NB4 (cell line): ENCODE measurements at regions not wholly inside any gene's neighbourhood (a gene's known extent, or its start where the extent isn't known, plus 50 kb on each side); places are given as distances from the start of the nearest gene placed in this dataset.

ENCODE experiments used
- MAX ChIP-seq: IDR thresholded peaks from 2 replicates; pipeline ENCODE4 v1.6.1; 2011; ENCODE audit warnings: low read depth, low read length
- POLR2A ChIP-seq: IDR thresholded peaks from 2 replicates; pipeline ENCODE4 v1.6.1; 2011; ENCODE audit warnings: mild to moderate bottlenecking; ENCODE audit not compliant: insufficient read length; ENCODE audit errors: extremely low read depth
- TF ChIP-seq, protein P1 (sequence below): IDR thresholded peaks from one replicate; pipeline ENCODE4 v1.5.1; 2012; ENCODE audit warnings: low read depth, low read length

DNA sequence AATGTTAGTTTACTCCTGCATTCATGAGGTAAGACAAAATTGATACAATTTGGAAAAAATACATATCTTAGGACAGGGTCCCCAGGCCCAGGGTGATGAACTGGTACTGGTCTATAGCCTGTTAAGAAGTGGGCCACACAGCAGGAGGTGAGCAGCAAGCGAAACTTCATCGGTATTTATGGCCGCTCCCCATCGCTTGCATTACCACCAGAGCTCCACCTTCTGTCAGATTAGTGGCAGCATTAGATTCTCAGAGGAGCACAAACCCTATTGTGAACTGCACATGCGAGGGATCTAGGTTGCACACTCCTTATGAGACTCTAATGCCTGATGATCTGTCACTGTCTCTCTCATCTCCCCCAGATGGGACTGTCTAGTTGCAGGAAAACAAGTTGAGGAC lies 880.6 kb downstream of the MCTP2 start:
- TF ChIP-seq, protein P1, sequence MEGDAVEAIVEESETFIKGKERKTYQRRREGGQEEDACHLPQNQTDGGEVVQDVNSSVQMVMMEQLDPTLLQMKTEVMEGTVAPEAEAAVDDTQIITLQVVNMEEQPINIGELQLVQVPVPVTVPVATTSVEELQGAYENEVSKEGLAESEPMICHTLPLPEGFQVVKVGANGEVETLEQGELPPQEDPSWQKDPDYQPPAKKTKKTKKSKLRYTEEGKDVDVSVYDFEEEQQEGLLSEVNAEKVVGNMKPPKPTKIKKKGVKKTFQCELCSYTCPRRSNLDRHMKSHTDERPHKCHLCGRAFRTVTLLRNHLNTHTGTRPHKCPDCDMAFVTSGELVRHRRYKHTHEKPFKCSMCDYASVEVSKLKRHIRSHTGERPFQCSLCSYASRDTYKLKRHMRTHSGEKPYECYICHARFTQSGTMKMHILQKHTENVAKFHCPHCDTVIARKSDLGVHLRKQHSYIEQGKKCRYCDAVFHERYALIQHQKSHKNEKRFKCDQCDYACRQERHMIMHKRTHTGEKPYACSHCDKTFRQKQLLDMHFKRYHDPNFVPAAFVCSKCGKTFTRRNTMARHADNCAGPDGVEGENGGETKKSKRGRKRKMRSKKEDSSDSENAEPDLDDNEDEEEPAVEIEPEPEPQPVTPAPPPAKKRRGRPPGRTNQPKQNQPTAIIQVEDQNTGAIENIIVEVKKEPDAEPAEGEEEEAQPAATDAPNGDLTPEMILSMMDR, result no peak
- TF ChIP-seq POLR2A (no peak), MAX (no peak)
